Suprapubic skin (tissue), 4 donors: ENCODE measurements at regions not wholly inside any gene's neighbourhood (a gene's known extent, or its start where the extent isn't known, plus 50 kb on each side); places are given as distances from the start of the nearest gene placed in this dataset.

Source experiments
- DNase-seq, 2 donors: peaks; one replicate each; pipeline ENCODE4 v3.0.0-alpha.2; 2019; ENCODE audit warnings: low spot score in 2 of 2
- H3K27ac ChIP-seq: fragments of 200-600 bp; sonication (generic); one replicate; pipeline ENCODE4 v1.5.1; 2019
- H3K27me3 ChIP-seq: fragments of 200-600 bp; sonication (generic); one replicate; pipeline ENCODE4 v1.5.1; 2019
- H3K36me3 ChIP-seq: fragments of 200-600 bp; sonication (generic); one replicate; pipeline ENCODE4 v1.5.1; 2019
- H3K4me1 ChIP-seq: fragments of 200-600 bp; sonication (generic); one replicate; pipeline ENCODE4 v1.5.1; 2019
- H3K4me3 ChIP-seq: fragments of 200-600 bp; sonication (generic); one replicate; pipeline ENCODE4 v1.5.1; 2019; ENCODE audit warnings: mild to moderate bottlenecking
- H3K9me3 ChIP-seq: fragments of 200-600 bp; sonication (generic); one replicate; pipeline ENCODE4 v1.5.1; 2019
- EP300 ChIP-seq: sonication (generic); formaldehyde crosslinking; IDR thresholded peaks from one replicate; pipeline ENCODE4 v1.6.1; 2017; ENCODE audit warnings: antibody characterized with exemption
- POLR2A ChIP-seq, 2 donors: fragments of 450-650 bp; IDR thresholded peaks; one replicate each; pipeline ENCODE4 v1.6.1; 2017; ENCODE audit warnings: antibody characterized with exemption in 2 of 2, mild to moderate bottlenecking in 2 of 2, moderate library complexity in 2 of 2
- POLR2AphosphoS5 ChIP-seq, 3 donors: sonication (generic); formaldehyde crosslinking; IDR thresholded peaks; one replicate each; pipeline ENCODE4 v1.6.1; 2017; ENCODE audit warnings: antibody characterized with exemption in 3 of 3
- WGBS: methylation state at CpG from one replicate; pipeline ENCODE4 v1.1.5; 2018; 5-methylcytosine and 5-hydroxymethylcytosine counted together
- TF ChIP-seq, protein P1 (sequence below), 2 donors: fragments of 200-600 bp in 1 of 2; fragments of 450-650 bp in 1 of 2; sonication (generic) in 1 of 2; IDR thresholded peaks; one replicate each; pipeline ENCODE4 v1.5.1; 2016 to 2019; ENCODE audit warnings: antibody characterized with exemption in 2 of 2, mild to moderate bottlenecking in 1 of 2, moderate library complexity in 1 of 2

- Histone ChIP-seq H3K27ac (no peak overlapping the region), H3K27me3 (peaks cover 32% of the 10 kb centered on the region), H3K4me3 (no peak overlapping the region), H3K4me1 (peaks cover 4% of the 10 kb centered on the region), H3K9me3 (no peaks in the 10 kb centered on the region), H3K36me3 (no peaks in the 10 kb centered on the region)
- DNase-seq, result no peak
- TF ChIP-seq EP300 (no peak), POLR2AphosphoS5 (IDR thresholded peaks at IDR 0.05) (no peak), POLR2A (IDR thresholded peaks at IDR 0.05) (no peak)
- TF ChIP-seq, protein P1, sequence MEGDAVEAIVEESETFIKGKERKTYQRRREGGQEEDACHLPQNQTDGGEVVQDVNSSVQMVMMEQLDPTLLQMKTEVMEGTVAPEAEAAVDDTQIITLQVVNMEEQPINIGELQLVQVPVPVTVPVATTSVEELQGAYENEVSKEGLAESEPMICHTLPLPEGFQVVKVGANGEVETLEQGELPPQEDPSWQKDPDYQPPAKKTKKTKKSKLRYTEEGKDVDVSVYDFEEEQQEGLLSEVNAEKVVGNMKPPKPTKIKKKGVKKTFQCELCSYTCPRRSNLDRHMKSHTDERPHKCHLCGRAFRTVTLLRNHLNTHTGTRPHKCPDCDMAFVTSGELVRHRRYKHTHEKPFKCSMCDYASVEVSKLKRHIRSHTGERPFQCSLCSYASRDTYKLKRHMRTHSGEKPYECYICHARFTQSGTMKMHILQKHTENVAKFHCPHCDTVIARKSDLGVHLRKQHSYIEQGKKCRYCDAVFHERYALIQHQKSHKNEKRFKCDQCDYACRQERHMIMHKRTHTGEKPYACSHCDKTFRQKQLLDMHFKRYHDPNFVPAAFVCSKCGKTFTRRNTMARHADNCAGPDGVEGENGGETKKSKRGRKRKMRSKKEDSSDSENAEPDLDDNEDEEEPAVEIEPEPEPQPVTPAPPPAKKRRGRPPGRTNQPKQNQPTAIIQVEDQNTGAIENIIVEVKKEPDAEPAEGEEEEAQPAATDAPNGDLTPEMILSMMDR (IDR thresholded peaks at IDR 0.05), result no peak
- WGBS, result 49% methylated on average over 12 of the region's 13 CpGs
Observed at GRCh38 chr15:92322566-92323355, 70.9 kb upstream of the ST8SIA2 start.

GRCh38 chr15:92323525-92323924, 70.2 kb upstream of the ST8SIA2 start:
- Histone ChIP-seq H3K27me3 (peaks cover 27% of the 10 kb centered on the region), H3K4me3 (no peak overlapping the region), H3K36me3 (no peaks in the 10 kb centered on the region), H3K9me3 (no peaks in the 10 kb centered on the region), H3K27ac (no peak overlapping the region), H3K4me1 (peaks cover 4% of the 10 kb centered on the region)
- 72% methylated on average over 3 of the region's 3 CpGs for WGBS
- TF ChIP-seq, protein P1 (IDR thresholded peaks at IDR 0.05), result no peak
- TF ChIP-seq POLR2A (IDR thresholded peaks at IDR 0.05), result no peak
- no peak for TF ChIP-seq POLR2AphosphoS5 (IDR thresholded peaks at IDR 0.05)
- no peak for TF ChIP-seq EP300
- no peak for DNase-seq

GRCh38 chr15:92324101-92324963, 69.3 kb upstream of the ST8SIA2 start:
- Histone ChIP-seq H3K9me3 (no peaks in the 10 kb centered on the region), H3K27me3 (peaks cover 21% of the 10 kb centered on the region), H3K27ac (no peak overlapping the region), H3K36me3 (no peaks in the 10 kb centered on the region), H3K4me3 (no peak overlapping the region), H3K4me1 (peaks cover 4% of the 10 kb centered on the region)
- WGBS, result 73% methylated on average over 8 of the region's 8 CpGs
- DNase-seq, result no peak
- no peak for TF ChIP-seq POLR2AphosphoS5 (IDR thresholded peaks at IDR 0.05)
- no peak for TF ChIP-seq POLR2A (IDR thresholded peaks at IDR 0.05)
- TF ChIP-seq, protein P1 (IDR thresholded peaks at IDR 0.05), result no peak
- TF ChIP-seq EP300, result no peak

GRCh38 chr15:92326236-92326635, 67.4 kb upstream of the ST8SIA2 start:
- Histone ChIP-seq H3K27ac (no peak overlapping the region), H3K9me3 (no peaks in the 10 kb centered on the region), H3K27me3 (peaks cover 16% of the 10 kb centered on the region), H3K36me3 (no peaks in the 10 kb centered on the region), H3K4me1 (peaks cover 4% of the 10 kb centered on the region), H3K4me3 (no peak overlapping the region)
- TF ChIP-seq, protein P1 (IDR thresholded peaks at IDR 0.05), result no peak
- TF ChIP-seq POLR2A (IDR thresholded peaks at IDR 0.05) (no peak), EP300 (no peak), POLR2AphosphoS5 (IDR thresholded peaks at IDR 0.05) (no peak)
- 61% methylated on average over 4 of the region's 6 CpGs for whole genome bisulfite sequencing
- no peak for DNase-seq

DNA sequence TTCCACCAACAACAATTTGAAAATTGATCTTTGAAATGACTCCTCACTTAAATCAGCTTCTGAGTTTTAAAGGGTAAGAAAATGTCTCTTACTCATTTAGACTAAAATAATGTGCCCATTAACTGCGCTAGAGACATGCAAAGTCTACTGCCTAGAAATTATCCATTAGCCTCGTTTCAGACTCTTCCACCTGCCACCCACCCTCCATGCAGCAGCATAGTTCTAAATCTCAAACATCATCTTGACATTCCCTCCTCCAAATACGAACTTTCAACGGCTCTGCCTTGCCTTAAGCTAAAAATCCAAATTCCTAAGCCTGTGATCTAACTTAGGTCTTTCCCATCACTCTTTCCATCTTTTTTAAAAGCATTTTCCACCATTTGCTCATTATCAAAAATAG, 66.6 kb upstream of the ST8SIA2 start:
- TF ChIP-seq EP300 (no peak), POLR2A (IDR thresholded peaks at IDR 0.05) (no peak), POLR2AphosphoS5 (IDR thresholded peaks at IDR 0.05) (no peak)
- TF ChIP-seq, protein P1 (IDR thresholded peaks at IDR 0.05), result no peak
- 52% methylated on average over 4 of the region's 4 CpGs for WGBS
- Histone ChIP-seq H3K27ac (no peak overlapping the region), H3K9me3 (no peaks in the 10 kb centered on the region), H3K36me3 (no peaks in the 10 kb centered on the region), H3K4me1 (peaks cover 4% of the 10 kb centered on the region), H3K4me3 (no peak overlapping the region), H3K27me3 (peaks cover 16% of the 10 kb centered on the region)
- DNase-seq, result no peak
